ENCODE measurements at regions not wholly inside any gene's neighbourhood (a gene's known extent, or its start where the extent isn't known, plus 50 kb on each side); places are given as distances from the start of the nearest gene placed in this dataset.

DNA sequence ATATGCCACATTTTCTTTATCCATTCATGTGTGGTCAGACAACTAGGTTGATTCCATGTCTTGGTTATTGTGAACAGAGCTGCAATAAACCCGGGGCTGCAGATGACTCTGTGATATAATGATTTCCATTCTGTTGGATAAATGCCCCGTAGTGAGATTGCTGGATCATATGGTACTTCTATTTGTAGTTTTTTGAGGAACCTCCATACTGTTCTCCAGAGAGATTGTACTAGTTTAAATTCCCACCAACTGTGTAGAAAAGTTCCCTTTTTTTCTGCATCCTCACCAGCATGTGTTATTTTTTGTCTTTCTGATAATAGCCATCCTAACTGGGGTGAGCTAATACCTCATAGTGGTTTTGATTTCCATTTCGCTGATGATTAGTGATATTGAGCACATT, 62.2 kb upstream of the MAP3K4 start:
- DNase-seq (ENCODE audit: low read depth, low spot score): no peak
- H3K27me3 ChIP-seq (ENCODE audit: control insufficient read depth, insufficient read depth, low read length): no peaks in the 10 kb centered on the region
- H3K9me3 ChIP-seq (ENCODE audit: control insufficient read depth, insufficient read depth, low read length): no peaks in the 10 kb centered on the region
- no peaks in the 10 kb centered on the region for H3K4me1 ChIP-seq (ENCODE audit: control insufficient read depth, insufficient read depth, low read length)
- H3K4me3 ChIP-seq (ENCODE audit: low read length): no peak overlapping the region
- no peaks in the 10 kb centered on the region for H3K36me3 ChIP-seq (ENCODE audit: control insufficient read depth, insufficient read depth, low read length)
- H3K27ac ChIP-seq (ENCODE audit: low read length): no peak overlapping the region
- no CpG with 5 or more reads among the region's 3 CpGs for WGBS (ENCODE audit: insufficient coverage, insufficient read length)

DNA sequence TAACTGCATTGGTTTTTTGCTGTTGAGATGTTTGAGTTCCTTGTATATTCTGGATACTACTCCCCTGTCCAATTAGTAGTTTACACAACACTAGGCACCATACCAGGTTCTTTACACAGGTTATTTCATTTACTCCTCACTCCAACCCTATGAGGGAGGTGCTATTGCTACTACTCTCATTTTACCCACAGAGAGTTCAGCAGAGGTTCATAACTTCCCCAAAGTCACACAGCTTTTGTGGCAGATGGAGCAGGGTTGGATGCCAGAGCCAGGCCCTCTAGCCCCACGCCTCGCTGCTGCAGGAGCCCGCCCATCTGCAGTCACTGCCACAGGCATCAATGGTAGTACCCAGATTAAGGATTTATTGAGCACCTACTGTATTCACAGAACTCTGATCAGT, 61.7 kb upstream of the MAP3K4 start:
- H3K27ac ChIP-seq (ENCODE audit: low read length): no peak overlapping the region
- H3K36me3 ChIP-seq (ENCODE audit: control insufficient read depth, insufficient read depth, low read length): no peaks in the 10 kb centered on the region

DNA sequence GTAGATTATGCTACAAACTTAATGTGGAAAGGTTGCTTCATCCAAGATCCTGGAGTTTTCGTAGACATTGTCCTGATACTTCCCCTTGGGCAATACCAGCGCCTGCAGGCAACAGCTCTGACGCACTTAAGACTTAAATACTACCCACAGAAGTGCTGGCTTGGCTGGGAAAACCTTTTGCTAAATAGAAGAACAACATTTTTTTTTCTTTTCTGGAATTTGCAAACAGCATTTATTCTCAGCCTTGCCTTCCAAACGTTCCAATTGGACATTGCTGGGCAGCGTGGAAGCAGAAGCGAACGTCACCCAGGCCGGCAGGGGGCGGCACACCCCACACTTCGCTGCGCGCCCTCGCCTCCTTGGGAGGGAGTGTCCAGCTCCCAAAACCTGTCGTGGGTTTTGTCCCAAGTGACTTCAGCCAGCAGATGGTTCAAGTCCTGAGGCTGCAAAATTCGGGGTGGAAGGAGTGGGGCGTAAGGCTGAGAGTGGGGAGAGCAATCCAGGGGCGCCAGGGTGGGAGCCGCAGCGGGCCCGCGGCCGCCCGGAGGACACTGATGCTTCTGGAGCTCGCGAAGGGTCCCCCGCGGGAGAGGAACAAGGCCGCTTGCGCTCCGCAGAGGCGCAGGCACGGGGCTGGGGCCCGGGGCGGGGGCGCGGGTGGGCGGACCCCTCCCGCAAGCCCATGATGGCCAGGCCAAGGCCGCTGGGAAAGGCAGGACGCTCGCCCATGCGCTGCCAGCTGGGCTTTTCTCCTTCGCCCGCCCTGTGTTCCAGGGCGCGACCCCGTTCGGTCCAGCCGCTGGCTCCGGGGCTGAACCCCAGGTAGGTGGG, 60.8 kb upstream of the MAP3K4 start:
- Histone ChIP-seq H3K27ac (ENCODE audit: low read length) (no peak overlapping the region), H3K36me3 (ENCODE audit: control insufficient read depth, insufficient read depth, low read length) (no peaks in the 10 kb centered on the region), H3K4me3 (ENCODE audit: low read length) (peak overlapping the region; percentile 44; the same call in 1 of the 2 replicates), H3K9me3 (ENCODE audit: control insufficient read depth, insufficient read depth, low read length) (no peaks in the 10 kb centered on the region), H3K4me1 (ENCODE audit: control insufficient read depth, insufficient read depth, low read length) (no peaks in the 10 kb centered on the region), H3K27me3 (ENCODE audit: control insufficient read depth, insufficient read depth, low read length) (no peaks in the 10 kb centered on the region)
- no CpG with 5 or more reads among the region's 50 CpGs for WGBS (ENCODE audit: insufficient coverage, insufficient read length)
- peak; percentile 55 for DNase-seq (ENCODE audit: low read depth, low spot score)

More for the DNA sequence above, 61.7 kb upstream of the MAP3K4 start:
- Histone ChIP-seq H3K4me3 (ENCODE audit: low read length) (no peak overlapping the region), H3K4me1 (ENCODE audit: control insufficient read depth, insufficient read depth, low read length) (no peaks in the 10 kb centered on the region), H3K9me3 (ENCODE audit: control insufficient read depth, insufficient read depth, low read length) (no peaks in the 10 kb centered on the region), H3K27me3 (ENCODE audit: control insufficient read depth, insufficient read depth, low read length) (no peaks in the 10 kb centered on the region)
- DNase-seq (ENCODE audit: low read depth, low spot score): no peak
- no CpG with 5 or more reads among the region's 3 CpGs for WGBS (ENCODE audit: insufficient coverage, insufficient read length)

DNA sequence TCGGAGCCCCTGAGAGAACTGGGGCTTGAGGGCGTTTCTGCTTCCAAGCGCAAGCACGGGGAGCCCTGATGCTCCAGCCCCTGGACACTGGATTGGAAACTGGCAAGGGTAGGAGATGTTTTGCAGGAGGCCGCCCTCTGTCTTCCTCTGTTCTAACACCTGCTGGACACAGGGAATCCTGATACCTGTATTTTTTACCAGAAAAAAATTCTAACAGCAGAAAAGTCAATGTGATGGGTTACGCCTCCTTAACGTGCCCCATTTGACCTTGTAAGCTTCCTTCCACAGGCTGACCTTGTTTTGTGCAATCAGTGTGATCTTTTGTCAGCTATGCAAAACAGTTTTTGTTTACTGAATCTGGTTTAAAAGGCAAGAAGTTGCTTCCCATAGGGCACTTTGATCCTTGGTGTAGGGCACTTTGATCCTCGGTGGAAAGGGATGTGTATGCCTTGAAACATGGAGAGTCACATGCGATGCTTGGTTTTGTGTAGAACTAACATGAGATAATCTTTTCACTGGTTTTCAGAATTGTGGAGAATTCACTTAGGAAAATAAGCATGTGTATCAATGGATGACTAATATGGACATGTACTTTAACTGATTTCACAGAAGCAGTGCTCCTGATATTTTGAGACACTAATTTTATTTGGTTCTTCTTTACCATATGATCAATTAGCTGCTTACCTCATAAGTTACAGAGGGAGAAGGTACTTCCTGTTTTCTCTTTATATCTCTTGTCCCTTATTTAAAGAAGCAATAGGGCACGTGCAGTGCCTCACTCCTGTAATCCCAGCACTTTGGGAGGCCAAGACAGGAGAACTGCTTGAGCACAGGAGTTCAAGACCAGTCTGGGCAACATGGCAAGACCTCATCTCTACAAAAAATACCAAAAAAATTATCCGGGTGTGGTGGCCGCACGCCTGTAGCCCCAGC, 59.9 kb upstream of the MAP3K4 start:
- Histone ChIP-seq H3K27ac (ENCODE audit: low read length) (no peak overlapping the region), H3K9me3 (ENCODE audit: control insufficient read depth, insufficient read depth, low read length) (no peaks in the 10 kb centered on the region), H3K27me3 (ENCODE audit: control insufficient read depth, insufficient read depth, low read length) (no peaks in the 10 kb centered on the region), H3K4me1 (ENCODE audit: control insufficient read depth, insufficient read depth, low read length) (no peaks in the 10 kb centered on the region), H3K4me3 (ENCODE audit: low read length) (peak overlapping the region; percentile 44; the same call in 1 of the 2 replicates), H3K36me3 (ENCODE audit: control insufficient read depth, insufficient read depth, low read length) (no peaks in the 10 kb centered on the region)
- no peak for DNase-seq (ENCODE audit: low read depth, low spot score)
- no CpG with 5 or more reads among the region's 13 CpGs for WGBS (ENCODE audit: insufficient coverage, insufficient read length)

DNA sequence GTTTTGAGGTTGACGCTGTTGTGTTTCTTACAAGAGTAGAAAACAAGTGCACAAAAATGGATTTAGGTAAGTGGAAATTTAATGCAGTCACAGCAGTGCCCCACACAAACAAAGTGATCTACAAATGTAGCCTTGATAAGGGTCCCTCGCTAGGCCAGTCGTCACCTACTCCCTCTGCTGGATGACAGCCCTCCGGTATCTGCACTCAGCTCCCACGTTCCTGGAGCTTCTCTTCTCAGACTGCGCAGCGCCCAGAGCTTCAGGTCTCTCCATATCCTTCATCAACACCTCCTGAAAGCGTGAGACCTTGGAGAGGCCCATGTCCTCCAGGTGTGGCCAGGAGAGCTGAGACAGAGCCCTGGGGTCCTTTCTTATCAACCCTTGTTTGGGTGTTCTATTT, 58.3 kb upstream of the MAP3K4 start:
- Histone ChIP-seq H3K36me3 (ENCODE audit: control insufficient read depth, insufficient read depth, low read length) (no peaks in the 10 kb centered on the region), H3K27me3 (ENCODE audit: control insufficient read depth, insufficient read depth, low read length) (no peaks in the 10 kb centered on the region), H3K27ac (ENCODE audit: low read length) (no peak overlapping the region), H3K9me3 (ENCODE audit: control insufficient read depth, insufficient read depth, low read length) (no peaks in the 10 kb centered on the region), H3K4me1 (ENCODE audit: control insufficient read depth, insufficient read depth, low read length) (no peaks in the 10 kb centered on the region), H3K4me3 (ENCODE audit: low read length) (no peak overlapping the region)
- DNase-seq (ENCODE audit: low read depth, low spot score): peak; percentile 22
- no CpG with 5 or more reads among the region's 8 CpGs for WGBS (ENCODE audit: insufficient coverage, insufficient read length)

DNA sequence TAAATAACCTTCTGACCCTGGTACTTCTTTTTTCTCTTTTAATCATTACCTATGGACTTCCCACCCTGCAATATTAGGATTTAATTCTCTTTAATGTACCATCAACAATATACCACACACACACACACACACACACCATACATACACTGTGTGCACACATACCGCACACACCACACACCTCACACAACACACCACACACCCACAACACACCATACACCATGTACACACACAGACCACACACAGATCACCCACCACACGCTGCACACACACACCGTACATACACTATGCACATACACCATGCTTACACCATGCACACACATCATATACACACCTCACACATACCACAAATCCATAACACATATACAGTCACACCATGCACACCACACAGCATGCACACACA, 57.4 kb upstream of the MAP3K4 start:
- no peak for DNase-seq (ENCODE audit: low read depth, low spot score)
- no peaks in the 10 kb centered on the region for H3K4me1 ChIP-seq (ENCODE audit: control insufficient read depth, insufficient read depth, low read length)
- H3K27ac ChIP-seq (ENCODE audit: low read length): no peak overlapping the region
- no peaks in the 10 kb centered on the region for H3K36me3 ChIP-seq (ENCODE audit: control insufficient read depth, insufficient read depth, low read length)
- no peaks in the 10 kb centered on the region for H3K9me3 ChIP-seq (ENCODE audit: control insufficient read depth, insufficient read depth, low read length)
- WGBS (ENCODE audit: insufficient coverage, insufficient read length): 100% methylated on average over 2 of the region's 3 CpGs
- no peak overlapping the region for H3K4me3 ChIP-seq (ENCODE audit: low read length)
- no peaks in the 10 kb centered on the region for H3K27me3 ChIP-seq (ENCODE audit: control insufficient read depth, insufficient read depth, low read length)

DNA sequence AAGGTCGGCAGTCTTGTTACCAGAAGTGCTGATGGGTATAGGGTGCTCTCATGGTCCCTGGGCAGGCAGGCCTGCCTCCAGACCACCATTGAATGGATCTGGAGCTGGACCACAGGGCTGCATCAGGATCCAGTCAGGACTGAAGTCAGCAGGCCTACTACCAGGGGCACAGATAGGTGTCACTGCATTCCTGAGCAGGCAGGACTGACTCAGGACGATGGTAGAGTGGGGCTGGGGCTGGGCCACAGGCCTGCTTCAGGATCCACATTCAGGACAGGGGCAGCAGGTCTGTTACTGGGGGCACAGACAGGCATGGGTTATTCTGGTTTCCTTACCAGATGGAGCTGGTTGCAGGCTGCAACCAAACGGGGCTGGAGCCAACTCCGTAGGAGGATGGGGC, 51.4 kb upstream of the MAP3K4 start:
- Histone ChIP-seq H3K4me3 (ENCODE audit: low read length) (no peak overlapping the region), H3K36me3 (ENCODE audit: control insufficient read depth, insufficient read depth, low read length) (no peaks in the 10 kb centered on the region), H3K27ac (ENCODE audit: low read length) (no peak overlapping the region), H3K4me1 (ENCODE audit: control insufficient read depth, insufficient read depth, low read length) (no peaks in the 10 kb centered on the region), H3K9me3 (ENCODE audit: control insufficient read depth, insufficient read depth, low read length) (no peaks in the 10 kb centered on the region), H3K27me3 (ENCODE audit: control insufficient read depth, insufficient read depth, low read length) (no peaks in the 10 kb centered on the region)
- DNase-seq (ENCODE audit: low read depth, low spot score): no peak
- no CpG with 5 or more reads among the region's 4 CpGs for WGBS (ENCODE audit: insufficient coverage, insufficient read length)
